Endothelial cell of hepatic sinusoid (primary cell): ENCODE measurements at regions not wholly inside any gene's neighbourhood (a gene's known extent, or its start where the extent isn't known, plus 50 kb on each side); places are given as distances from the start of the nearest gene placed in this dataset.

ENCODE experiments used
- in situ Hi-C: cut with HindIII; loops from 2 replicates; pipeline ENCODE4 v1.10.0; 2017; ENCODE audit warnings: low sequenced_read_pairs

DNA sequence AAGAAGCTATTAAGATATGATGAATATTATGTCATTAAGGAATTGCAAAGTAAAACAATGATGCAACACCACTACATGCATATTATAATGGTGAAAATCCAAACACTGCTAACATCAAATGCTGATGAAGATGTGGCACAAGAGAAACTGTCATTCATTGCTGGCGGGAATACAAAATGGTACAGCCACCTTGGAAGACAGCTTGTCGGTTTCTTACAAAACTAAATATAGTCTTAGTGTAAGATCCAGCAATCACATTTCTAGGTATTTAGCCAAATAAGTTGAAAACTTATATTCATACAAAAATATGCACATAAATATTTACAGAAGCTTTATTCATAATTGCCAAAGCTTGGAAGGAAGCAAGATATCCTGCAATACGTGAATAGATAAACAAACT, 114.9 kb upstream of the EDNRB start:
- in situ Hi-C loops: no loop called here

DNA sequence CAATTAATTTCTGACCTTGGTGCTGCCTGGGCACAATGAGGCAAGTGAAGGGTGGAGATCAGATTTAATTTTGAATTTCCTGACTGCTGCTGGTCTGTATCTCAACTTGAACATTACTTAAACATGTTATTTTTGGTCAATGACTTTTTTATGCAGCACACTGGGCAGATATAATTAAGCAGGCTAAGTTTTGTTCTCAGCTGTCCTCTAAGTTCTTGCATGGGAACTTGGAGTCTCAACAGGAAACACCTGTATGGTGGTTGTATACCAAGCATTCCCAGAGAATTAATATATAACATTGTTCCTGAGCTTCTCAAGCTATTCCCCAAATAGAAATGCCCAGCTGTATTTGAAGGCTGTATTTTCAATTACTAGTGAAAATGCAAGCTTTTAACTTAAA, 113.5 kb upstream of the EDNRB start:
- in situ Hi-C loops: no loop called here

DNA sequence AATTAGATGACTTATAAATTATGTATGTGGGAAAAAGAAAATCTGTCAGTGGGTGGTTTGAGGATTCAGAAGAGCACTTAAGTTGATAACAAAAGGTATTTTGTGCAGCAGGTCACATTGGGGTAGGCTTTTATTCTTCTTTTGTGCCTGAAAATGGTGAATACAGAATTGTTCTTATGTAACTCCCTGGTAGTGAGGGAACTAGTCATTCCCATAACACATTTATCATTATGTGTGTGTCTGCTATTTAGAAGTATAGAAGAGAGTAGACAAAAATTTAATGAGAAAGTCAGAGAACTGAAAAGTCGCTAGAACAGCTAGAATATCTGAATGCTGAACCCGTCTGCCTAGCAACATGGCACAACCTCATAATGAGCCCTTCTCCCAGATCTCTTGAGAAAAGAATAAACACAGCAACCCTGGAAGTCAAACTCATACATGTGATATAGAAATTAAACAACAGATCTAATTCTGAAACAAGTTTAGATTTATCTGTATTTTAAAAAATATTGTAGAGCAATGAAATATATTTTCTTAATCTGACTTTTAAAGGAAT, 111.8 kb upstream of the EDNRB start:
- in situ Hi-C loops: no loop called here

DNA sequence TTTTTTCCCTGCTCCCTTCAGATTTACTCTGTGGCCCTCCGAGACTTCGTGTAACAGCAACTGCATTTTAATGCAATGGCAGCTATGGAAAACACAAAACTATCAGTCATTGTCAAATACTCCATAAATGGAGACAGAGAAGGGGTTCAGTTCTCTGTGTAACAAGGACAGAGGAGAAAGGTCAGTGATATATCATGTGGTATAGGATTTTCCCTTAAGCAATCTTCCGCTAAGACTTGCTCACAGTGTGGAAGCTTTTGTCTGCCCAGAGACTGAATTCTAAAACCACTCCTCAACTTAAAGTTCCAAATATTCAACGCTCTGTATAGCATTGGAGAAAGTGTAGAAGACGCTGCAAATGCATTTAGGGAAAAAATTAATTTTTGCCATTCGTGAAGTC, 111.3 kb upstream of the EDNRB start:
- in situ Hi-C loops: no loop called here

DNA sequence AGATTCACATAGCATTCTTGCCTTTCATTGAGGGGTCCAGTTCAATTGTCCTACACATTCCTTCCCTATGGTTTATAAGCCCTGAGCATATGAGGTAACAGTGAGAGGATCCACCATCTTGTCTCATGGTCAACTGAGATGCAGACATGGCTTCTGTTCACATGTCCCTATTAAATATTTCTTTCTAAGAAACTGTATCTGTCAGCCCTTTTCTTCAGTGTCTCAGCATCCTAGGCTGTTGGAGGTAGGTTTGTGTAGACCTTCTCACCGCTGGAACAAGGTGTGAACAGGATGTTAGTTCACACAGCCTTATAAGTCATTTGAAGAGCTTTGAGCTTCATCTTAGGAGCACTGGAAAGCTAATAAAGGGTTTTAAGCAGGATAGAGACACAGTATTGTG, 110.3 kb upstream of the EDNRB start:
- in situ Hi-C loops: no loop called here

DNA sequence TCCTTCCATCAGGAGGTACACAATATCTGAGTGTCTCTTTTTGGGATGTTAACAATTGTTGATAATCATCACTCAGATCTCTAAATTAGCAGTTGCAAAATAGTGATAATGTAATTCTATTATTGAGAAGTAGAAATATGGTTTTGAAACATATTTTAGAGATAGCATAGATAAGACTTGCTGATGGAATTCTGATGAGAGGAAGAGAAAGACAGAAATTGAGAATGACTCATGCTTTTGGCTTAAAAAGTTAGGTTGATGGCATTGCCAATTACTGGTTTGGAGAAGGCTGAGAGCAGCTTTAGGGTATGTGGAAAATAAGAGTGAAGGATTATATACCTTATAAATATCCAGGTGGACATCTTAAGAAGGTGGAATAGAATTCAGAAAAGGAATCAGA, 106.4 kb upstream of the EDNRB start:
- in situ Hi-C loops: no loop called here

DNA sequence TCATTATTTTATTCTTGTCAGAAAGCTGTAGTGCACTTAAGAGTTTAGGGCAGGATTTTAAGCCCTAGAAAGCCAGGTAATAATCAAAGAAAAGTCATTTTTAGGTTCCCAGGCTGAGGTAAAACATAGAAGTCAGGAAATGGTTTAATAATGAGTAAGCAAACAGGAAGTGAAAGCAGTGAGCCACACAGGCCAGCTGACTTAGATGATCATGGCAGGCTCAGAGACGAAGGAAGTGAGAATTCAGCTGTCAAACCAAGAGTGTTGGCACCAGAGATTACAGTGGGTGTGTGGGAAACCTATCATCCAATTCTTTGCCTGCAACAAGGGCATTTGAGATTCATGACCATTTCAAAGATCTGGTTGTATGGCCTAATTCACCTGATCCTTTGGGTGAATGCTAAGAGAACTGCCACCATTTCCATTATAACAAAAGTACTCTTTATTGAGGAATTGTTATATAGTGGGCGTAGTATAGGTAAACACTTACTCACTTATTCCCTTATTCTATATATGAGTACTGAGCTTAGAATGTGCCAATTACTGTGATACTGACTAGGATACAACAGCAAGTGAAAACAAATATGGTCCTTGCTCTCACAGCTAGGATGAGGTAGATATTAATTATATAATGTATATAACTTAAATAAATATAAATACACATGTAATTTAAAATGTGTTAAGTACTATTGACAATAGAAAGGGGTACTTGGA, 103.7 kb upstream of the EDNRB start:
- in situ Hi-C loops: no loop called here

DNA sequence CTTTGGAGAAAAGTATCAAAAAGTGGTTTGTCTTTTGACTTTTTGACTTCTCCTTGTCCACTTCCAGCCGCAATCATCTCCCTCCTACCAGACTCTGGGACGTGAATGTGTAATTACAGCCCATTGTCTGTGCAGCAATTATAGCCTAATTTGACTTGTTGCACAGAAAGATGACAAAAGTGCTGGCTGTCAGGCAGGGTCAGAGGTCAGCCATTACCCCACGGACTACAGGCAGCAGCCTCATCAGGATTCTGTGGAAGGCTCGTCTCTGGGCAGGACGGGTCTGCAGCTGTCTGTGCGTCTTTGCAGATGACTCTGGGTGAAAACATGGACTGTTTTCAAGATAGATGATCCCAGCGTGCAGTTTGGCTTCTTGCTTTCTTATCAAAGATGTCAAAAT, 102.2 kb upstream of the EDNRB start:
- in situ Hi-C loops: no loop called here

DNA sequence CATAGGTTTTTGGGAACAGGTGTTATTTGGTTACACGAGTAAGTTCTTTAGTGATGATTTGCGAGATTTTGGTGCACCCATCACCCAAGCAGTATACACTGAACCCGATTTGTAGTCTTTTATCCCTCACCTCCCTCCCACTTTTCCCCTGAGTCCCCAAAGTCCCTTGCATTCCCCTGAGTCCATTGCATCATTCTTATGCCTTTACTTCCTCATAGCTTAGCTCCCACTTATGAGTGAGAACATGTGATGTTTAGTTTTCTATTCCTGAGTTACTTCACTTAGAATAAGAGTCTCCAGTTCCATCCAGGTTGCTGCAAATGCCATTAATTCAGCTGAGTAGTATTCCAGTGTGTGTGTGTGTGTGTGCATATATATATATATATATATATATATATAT, 97.2 kb upstream of the EDNRB start:
- in situ Hi-C loops: no loop called here

DNA sequence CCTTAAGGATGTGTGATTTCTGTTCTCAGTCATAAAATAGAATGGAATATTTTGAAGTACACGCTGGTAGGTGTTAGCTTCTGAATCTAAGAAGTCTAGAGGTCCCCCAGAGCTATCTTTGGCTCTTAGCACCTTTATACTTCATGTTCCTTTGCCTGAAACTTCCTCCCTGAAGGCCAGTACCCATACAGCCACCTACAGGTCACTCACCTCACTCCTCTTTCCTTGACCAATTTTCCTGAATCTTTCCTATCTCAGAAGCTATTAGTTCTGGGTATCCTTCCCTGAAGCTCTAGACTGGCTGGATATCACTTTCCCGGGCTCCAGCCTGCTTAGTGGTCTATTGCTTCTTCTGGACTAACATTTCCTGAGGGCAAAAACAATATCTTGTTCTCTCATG, 93.4 kb upstream of the EDNRB start:
- in situ Hi-C loops: no loop called here

DNA sequence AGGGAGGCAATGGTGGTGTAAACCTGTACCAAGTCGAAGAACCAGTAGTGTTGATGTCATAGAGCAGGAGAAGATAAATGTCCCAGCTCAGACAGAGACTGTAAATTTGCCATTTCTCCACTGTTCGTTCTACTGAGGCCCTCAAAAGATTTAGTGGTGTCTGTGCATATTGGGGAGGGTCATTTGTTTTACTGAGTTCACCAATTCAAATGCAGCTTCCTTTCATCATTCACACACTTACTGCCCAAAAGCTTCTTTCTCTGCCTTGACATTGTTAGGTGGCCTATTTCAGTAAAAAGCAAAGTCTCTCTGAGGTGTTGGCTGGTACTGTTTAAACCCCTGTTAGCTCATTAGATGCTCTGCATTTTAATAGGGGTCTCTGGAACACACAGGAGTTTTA, 86.2 kb upstream of the EDNRB start:
- in situ Hi-C loops: no loop called here

DNA sequence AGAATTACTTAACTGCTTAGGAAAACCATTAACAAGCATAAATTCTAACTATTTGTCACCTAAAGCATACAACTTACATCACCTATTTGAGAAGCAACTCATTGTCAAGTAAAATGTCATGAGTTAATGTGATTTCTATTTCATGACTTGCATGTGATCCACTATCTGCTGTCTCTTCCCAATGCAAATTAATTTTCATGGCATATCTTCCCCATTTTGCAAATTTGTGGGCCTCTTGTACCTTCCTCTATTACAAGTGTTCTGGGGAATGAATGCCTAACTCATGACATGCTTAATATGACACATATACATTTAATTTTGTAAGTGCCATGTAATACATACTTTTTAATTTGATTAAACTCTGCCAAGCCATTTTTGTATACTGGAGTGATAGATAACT, 81.1 kb upstream of the EDNRB start:
- in situ Hi-C loops: no loop called here

DNA sequence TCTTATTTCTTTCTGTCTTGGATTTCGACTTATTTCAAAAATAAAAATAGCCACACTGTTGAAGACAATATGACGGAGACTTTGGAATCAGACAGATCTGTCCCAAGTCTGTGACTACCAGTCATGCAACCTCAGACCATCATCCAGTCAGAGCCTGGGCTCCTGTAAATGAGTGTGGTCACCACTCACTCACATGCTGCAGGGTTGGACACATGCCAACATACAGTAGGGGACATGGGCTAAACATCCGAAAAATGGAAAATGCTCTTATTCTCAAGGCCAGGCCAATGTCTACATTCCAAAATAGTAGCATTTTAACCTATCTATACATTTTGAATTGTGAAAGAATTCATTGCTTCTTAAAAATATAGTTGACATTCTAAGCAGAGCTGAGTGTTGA, 75.5 kb upstream of the EDNRB start:
- in situ Hi-C loops: no loop called here

DNA sequence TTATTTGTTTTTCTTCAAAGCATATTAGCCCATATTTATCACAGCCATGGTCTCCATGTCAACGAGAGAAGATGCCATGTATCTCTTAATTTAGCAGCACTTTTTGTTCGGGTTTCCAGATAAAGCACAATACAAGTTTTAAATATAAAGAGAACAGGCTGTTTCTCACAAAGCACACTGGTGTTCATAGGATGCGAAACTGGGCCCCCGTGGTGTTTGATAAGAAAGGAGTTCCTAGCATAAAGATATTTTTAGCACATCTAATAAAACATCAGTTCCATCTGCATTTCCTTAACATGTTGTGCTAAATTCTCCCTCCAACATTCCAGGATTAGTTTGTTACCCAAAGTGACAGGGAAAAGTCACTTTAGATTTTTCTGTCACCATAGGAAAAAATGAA, 72.4 kb upstream of the EDNRB start:
- in situ Hi-C loops: no loop called here

DNA sequence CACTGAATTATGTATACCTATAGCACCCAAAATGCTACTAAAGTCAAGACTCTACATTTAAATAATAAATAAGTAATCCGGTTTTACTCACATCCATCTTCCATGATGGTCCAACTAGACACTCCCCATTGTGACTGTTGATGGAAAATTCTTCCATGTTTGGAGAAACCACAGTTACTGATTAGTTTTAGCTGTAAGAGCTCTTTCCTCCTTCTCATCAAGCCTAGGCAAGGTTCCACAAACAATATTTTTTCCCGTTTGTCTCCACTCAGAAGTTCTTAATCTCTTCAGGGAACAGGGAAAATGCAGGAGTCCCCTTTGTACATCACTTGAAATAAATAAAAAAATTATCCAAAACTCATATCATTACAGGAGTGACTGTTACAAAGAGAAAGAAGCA, 70.7 kb upstream of the EDNRB start:
- in situ Hi-C loops: no loop called here

DNA sequence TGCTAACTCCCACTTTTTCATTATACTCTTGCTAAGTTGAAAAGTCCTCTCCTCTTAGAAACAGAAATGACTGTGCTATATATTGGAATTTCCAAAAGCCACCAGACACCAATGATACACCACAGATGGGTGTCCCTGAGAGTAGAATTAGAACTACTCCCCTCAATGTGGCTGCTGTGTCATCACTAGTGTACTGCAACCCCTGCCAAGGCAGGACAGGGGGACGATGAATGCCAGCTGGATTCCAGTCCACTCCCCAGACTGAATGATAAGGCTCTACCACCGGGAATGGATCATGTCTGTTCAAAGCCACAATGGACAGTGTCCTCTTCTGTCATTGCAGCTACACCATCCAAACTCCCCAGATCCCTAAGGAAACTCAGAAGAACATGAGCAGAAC, 69.7 kb upstream of the EDNRB start:
- in situ Hi-C loops: no loop called here

DNA sequence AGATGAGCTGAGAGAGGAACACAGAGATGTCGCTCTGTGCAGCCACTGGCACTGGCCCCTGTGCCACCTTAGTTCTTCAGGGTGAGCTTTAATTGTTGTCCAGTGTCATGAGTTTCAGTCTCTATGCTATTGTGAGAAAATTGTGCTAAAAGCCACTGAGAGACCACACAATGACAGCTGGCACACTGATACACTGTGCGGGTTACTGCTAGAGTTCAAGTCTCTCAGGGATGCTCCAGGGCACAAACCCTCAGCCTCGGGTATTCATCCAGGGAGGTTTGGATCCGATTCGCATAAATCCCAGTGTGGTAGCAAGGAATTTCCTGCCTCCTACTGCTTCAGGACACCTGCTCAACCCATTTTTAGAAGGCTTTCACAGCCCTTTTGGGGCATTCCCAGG, 68.1 kb upstream of the EDNRB start:
- in situ Hi-C loops: no loop called here

DNA sequence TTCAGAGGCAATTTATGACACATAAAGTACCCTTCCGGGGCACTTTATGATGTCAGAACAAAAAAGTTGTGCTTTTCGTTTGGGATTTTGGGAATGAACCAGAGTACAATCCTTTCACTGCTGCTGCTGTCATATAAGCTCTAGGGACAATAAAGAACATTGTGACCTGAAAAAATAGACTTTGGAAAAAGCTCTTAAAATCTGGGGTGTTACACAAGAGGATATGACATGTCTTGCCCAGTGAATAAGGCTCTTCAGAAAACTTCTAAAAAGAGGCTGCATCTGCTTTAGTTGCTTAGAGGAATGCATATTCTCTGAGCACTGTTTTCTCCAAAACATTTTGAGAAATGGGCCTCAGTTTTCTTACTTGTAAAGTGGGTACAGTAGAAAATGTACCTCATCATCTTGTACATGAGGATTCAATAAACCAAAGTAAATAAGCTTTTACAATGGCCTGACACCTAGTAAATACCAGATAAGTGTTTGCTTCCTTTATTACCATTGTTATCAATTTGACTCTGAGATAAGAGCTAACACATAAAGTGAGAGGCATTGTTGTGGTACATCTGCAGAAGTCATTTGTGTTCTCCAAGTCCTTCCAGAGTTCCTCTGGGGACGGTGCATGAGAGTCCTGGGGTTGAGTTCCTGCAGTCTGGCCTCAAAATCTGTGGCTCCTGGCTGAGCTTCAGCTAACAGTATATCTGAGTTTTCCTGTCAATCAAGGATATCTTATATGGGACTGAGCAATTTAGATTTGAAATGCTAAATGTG, 67.4 kb upstream of the EDNRB start:
- in situ Hi-C loops: no loop called here

DNA sequence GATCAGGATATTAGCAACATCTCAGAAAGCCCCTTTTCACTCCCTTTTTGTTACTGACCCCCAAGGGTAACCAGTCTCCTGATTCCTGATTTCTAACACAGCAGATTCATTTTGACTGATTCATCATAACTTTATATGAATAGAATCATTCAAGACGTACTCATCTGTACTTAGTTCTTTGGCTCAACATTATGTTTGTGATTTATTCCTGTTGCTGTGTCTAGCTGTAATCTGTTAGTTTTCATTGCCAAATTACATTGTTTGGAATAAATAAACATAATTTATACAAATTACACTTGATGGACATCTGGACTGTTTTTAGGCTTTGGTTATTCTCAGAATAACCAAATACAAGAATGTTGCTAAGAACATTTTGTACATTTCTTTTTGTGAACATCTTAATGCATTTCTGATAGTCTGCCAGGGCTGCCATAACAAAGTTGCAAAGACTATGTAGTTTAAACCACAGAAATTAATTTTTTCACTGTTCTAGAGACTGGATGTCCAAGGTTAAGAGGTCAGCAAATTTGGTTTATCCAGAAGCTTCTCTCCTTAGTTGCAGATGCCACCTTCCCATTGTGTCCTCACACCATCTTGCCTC, 62.8 kb upstream of the EDNRB start:
- in situ Hi-C loops: no loop called here

DNA sequence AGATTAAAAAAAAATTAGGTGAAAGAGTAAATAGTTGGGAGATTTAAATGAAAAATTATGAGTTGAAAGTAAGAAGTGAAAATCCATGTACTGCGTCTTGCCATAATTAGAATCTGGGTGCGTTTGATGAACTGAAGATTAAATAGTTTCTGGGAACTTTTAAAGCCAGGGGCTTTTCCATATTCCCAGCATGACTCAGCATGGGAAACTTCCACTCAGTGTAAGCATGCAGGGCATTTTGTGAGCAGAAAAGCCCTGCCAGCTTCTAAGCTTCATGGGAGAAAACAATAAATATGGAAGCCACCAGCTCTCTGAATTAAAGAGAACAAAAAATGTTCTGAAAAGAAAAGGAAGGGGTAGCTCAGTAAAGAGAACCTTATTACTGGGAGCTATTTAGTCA, 62.0 kb upstream of the EDNRB start:
- in situ Hi-C loops: no loop called here

DNA sequence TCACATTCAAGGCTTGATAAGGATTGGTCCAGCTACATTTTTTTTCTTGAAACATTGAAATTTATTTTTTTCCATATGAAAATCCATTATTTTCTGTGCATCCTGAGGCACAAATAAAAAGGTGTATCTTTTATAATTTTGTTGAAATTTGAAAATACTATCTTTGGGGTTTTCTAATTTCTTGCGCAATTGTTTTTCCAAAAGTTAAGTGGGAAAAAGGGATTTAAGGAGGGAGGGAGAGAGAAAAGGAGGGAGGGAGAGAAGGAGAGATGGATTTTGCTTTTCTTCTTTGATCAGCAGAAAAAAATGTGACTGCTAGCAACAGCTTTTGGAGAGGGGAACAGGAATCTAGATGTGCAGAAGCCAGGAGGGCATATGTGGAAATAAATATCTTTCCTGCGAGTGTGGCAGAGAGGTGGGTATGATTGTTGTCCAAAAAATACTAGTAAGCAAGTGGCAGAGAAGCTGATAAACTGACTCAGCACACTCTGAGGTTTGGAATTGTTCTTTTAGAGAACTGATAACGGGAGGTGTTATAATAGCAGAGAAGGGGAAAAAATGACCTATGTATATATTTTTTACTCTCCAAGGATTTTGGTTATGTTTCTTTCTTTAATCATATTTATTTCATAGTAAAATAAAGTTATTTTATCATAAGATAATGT, 61.2 kb upstream of the EDNRB start:
- in situ Hi-C loops: no loop called here
